SK-N-SH (cell line): ENCODE measurements at regions not wholly inside any gene's neighbourhood (a gene's known extent, or its start where the extent isn't known, plus 50 kb on each side); places are given as distances from the start of the nearest gene placed in this dataset.

Source experiments
- CTCF ChIA-PET: fragments of 300-600, 350-600 bp; formaldehyde crosslinking; extraction: SDS; loops from one replicate; lab custom pipeline; 2021; lab: Yijun Ruan, JAX
- POLR2A ChIA-PET: fragments of 350-600 bp; sonication (Branson Sonifier 250); formaldehyde crosslinking; extraction: SDS; loops from one replicate; lab custom pipeline; 2020; ENCODE audit warnings: antibody characterized with exemption, inconsistent platforms; lab: Yijun Ruan, JAX
- DNase-seq: peaks from one replicate; pipeline ENCODE4 v3.0.0; 2012
- H2AFZ ChIP-seq: fragments of 200-600 bp; sonication (generic); 2 replicates; pipeline ENCODE4 v1.8.1; 2016; ENCODE audit warnings: antibody characterized with exemption, mild to moderate bottlenecking, low read depth
- H3F3A ChIP-seq: fragments of 200-600 bp; sonication (generic); replicated peaks from 2 replicates; pipeline ENCODE3; 2016; ENCODE audit warnings: antibody characterized with exemption, mild to moderate bottlenecking; ENCODE audit not compliant: insufficient read depth
- H3K27ac ChIP-seq, 2 experiments: fragments of 200-500 bp in 1 of 2; fragments of 200-600 bp in 1 of 2; sonication (Bioruptor generic) in 1 of 2; sonication (generic), shearing (Covaris generic) in 1 of 2; 2 replicates each; pipeline versions ENCODE4 v1.5.1 to v1.6.1; 2014 to 2016; ENCODE audit warnings: low read depth in 2 of 2, inconsistent platforms in 1 of 2, low read length in 1 of 2, mild to moderate bottlenecking in 1 of 2, mixed read lengths in 1 of 2
- H3K27me3 ChIP-seq: fragments of 200-600 bp; sonication (generic), shearing (Covaris generic); 2 replicates; pipeline ENCODE4 v1.6.1; 2016; ENCODE audit warnings: mixed run types; ENCODE audit not compliant: insufficient read depth
- H3K36me3 ChIP-seq, 2 experiments: fragments of 200-500 bp in 1 of 2; fragments of 200-600 bp in 1 of 2; sonication (Bioruptor generic) in 1 of 2; sonication (generic) in 1 of 2; replicated peaks in 1 of 2; 2 replicates each; pipeline versions ENCODE3 to v1.5.1; 2014 to 2016; ENCODE audit warnings: low read length in 1 of 2, mild to moderate bottlenecking in 1 of 2; ENCODE audit not compliant: insufficient read depth in 2 of 2, control insufficient read depth in 1 of 2
- H3K4me1 ChIP-seq, 2 experiments: fragments of 200-500 bp in 1 of 2; fragments of 200-600 bp in 1 of 2; sonication (Bioruptor generic) in 1 of 2; sonication (generic), shearing (Covaris generic) in 1 of 2; 2 replicates each; pipeline versions ENCODE4 v1.5.1 to v1.6.1; 2014 to 2016; ENCODE audit warnings: low read depth in 1 of 2, low read length in 1 of 2, mixed run types in 1 of 2; ENCODE audit not compliant: insufficient read depth in 2 of 2, control insufficient read depth in 1 of 2
- H3K4me2 ChIP-seq: fragments of 200-600 bp; sonication (generic), shearing (Covaris generic); 2 replicates; pipeline ENCODE4 v1.6.1; 2017; ENCODE audit warnings: mixed run types
- H3K4me3 ChIP-seq, 2 experiments: fragments of 200-500 bp in 1 of 2; fragments of 200-600 bp in 1 of 2; sonication (Bioruptor generic) in 1 of 2; sonication (generic), shearing (Covaris generic) in 1 of 2; 2 replicates each; pipeline versions ENCODE4 v1.5.1 to v1.8.1; 2014 to 2016; ENCODE audit warnings: low read depth in 2 of 2, inconsistent platforms in 1 of 2, low read length in 1 of 2, mild to moderate bottlenecking in 1 of 2, mixed read lengths in 1 of 2, moderate library complexity in 1 of 2
- H3K79me2 ChIP-seq: fragments of 200-600 bp; sonication (generic); 2 replicates; pipeline ENCODE4 v1.8.1; 2017; ENCODE audit warnings: mild to moderate bottlenecking; ENCODE audit not compliant: insufficient read depth
- H3K9ac ChIP-seq: fragments of 200-600 bp; sonication (generic); 2 replicates; pipeline ENCODE4 v1.6.1; 2017; ENCODE audit warnings: mixed run types
- H3K9me2 ChIP-seq: fragments of 200-600 bp; sonication (generic); 2 replicates; pipeline ENCODE4 v1.6.1; 2017; ENCODE audit warnings: mixed run types
- H3K9me3 ChIP-seq: fragments of 200-600 bp; sonication (generic); 2 replicates; pipeline ENCODE4 v1.6.1; 2017; ENCODE audit warnings: mixed run types, mild to moderate bottlenecking, moderate library complexity
- H4K20me1 ChIP-seq: fragments of 200-600 bp; sonication (generic); 2 replicates; pipeline ENCODE4 v1.6.1; 2017; ENCODE audit warnings: mild to moderate bottlenecking, mixed run types; ENCODE audit not compliant: insufficient read depth
- ELF1 ChIP-seq: IDR thresholded peaks from 2 replicates; pipeline ENCODE4 v1.4.0; 2012
- JUND ChIP-seq: IDR thresholded peaks from 2 replicates; pipeline ENCODE4 v1.4.0; 2012
- POLR2AphosphoS5 ChIP-seq: IDR thresholded peaks from 2 replicates; pipeline ENCODE4 v1.6.1; 2012; ENCODE audit warnings: low read depth, low read length
- RAD21 ChIP-seq: IDR thresholded peaks from 2 replicates; pipeline ENCODE4 v1.6.1; 2012; ENCODE audit warnings: mild to moderate bottlenecking, low read length
- SIN3A ChIP-seq: IDR thresholded peaks from 2 replicates; pipeline ENCODE4 v1.6.1; 2012; ENCODE audit warnings: low read depth, mild to moderate bottlenecking, low read length, moderate library complexity, borderline replicate concordance
- SMC3 ChIP-seq: IDR thresholded peaks from 2 replicates; pipeline ENCODE4 v1.6.1; 2012; ENCODE audit warnings: low read depth, low read length, improper control_type of control experiment
- TCF12 ChIP-seq: IDR thresholded peaks from 2 replicates; pipeline ENCODE4 v1.4.0; 2012
- TEAD4 ChIP-seq: IDR thresholded peaks from 2 replicates; pipeline ENCODE4 v1.4.0; 2012; ENCODE audit warnings: mild to moderate bottlenecking, borderline replicate concordance; ENCODE audit not compliant: insufficient read depth
- YY1 ChIP-seq: IDR thresholded peaks from 2 replicates; pipeline ENCODE4 v1.4.0; 2012; ENCODE audit warnings: low read depth, mild to moderate bottlenecking
- WGBS: methylation state at CpG from one replicate; pipeline ENCODE4 v1.1.6; 2017; ENCODE audit warnings: low lambda C conversion rate; 5-methylcytosine and 5-hydroxymethylcytosine counted together
- TF ChIP-seq, protein P1 (sequence below): IDR thresholded peaks from 2 replicates; pipeline ENCODE4 v1.6.1; 2012; ENCODE audit warnings: mild to moderate bottlenecking, low read depth, low read length, moderate library complexity
- TF ChIP-seq, protein P2 (sequence below): fragments of 150-350 bp; IDR thresholded peaks from 2 replicates; pipeline ENCODE4 v1.6.1; 2016; ENCODE audit warnings: mild to moderate bottlenecking, low read depth, low read length
- TF ChIP-seq, protein P3 (sequence below): fragments of 150-350 bp; IDR thresholded peaks from 2 replicates; pipeline ENCODE4 v1.6.1; 2017; ENCODE audit warnings: antibody characterized with exemption, low read length, low read depth, borderline replicate concordance
- TF ChIP-seq, protein P4 (sequence below): IDR thresholded peaks from 2 replicates; pipeline ENCODE4 v1.4.0; 2012; ENCODE audit warnings: low read depth

DNA sequence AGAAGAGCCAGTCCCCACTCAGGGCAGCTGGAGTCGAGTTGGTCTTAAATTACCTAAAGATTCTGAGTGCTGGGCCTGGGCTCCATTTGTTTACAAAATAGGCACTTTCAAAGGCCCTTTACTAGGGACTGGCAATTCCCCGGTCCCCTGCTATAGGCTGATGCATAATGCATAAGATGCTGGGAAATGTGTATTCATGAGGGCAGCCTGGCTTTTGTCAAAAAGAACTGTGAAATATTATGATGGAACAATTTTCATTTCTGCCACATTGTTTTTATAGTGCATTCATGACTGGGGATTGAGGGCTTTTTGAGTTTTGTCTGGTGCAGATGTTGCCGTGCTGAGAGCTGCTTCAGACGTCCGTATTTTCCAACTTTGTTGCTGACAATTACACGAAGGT lies 617.0 kb upstream of the CDH5 start (continued):
- TF ChIP-seq, protein P1, sequence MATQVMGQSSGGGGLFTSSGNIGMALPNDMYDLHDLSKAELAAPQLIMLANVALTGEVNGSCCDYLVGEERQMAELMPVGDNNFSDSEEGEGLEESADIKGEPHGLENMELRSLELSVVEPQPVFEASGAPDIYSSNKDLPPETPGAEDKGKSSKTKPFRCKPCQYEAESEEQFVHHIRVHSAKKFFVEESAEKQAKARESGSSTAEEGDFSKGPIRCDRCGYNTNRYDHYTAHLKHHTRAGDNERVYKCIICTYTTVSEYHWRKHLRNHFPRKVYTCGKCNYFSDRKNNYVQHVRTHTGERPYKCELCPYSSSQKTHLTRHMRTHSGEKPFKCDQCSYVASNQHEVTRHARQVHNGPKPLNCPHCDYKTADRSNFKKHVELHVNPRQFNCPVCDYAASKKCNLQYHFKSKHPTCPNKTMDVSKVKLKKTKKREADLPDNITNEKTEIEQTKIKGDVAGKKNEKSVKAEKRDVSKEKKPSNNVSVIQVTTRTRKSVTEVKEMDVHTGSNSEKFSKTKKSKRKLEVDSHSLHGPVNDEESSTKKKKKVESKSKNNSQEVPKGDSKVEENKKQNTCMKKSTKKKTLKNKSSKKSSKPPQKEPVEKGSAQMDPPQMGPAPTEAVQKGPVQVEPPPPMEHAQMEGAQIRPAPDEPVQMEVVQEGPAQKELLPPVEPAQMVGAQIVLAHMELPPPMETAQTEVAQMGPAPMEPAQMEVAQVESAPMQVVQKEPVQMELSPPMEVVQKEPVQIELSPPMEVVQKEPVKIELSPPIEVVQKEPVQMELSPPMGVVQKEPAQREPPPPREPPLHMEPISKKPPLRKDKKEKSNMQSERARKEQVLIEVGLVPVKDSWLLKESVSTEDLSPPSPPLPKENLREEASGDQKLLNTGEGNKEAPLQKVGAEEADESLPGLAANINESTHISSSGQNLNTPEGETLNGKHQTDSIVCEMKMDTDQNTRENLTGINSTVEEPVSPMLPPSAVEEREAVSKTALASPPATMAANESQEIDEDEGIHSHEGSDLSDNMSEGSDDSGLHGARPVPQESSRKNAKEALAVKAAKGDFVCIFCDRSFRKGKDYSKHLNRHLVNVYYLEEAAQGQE, result no peak
- no peak for TF ChIP-seq RAD21
- TF ChIP-seq YY1, result no peak

DNA sequence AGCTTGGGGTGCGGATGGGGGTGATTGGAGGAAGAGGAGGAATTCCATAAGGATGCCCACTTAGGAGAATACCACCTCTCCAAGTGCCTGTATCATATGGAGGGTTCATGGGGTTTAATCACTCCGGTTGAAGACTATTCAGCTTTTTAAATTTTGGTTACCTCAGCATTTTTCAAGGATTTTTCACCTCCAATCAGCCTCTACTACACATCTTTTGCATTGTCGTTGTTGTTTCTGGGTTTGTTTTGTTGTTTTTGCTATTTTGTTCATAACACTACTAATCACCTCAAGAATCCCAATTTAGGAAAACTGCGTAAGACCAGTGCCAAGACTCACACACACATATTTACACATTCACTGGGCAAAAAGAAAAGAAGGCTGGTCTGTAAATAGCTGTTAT lies 619.5 kb upstream of the CDH5 start:
- no peak overlapping the region for H2AFZ ChIP-seq
- no peaks in the 10 kb centered on the region for H4K20me1 ChIP-seq
- DNase-seq, result no peak
- POLR2A ChIA-PET, result no interaction called here
- no peaks in the 10 kb centered on the region for H3K9me3 ChIP-seq
- peaks cover 0 to 18% of the 10 kb centered on the region in 2 experiments; a peak in 2 of 4 replicates for H3K4me1 ChIP-seq
- no peak overlapping the region for H3K4me2 ChIP-seq
- no peak overlapping the region for H3K27ac ChIP-seq
- H3K36me3 ChIP-seq, result no peaks in the 10 kb centered on the region
- no peak overlapping the region for H3K4me3 ChIP-seq
- CTCF ChIA-PET, result interaction anchor here (1.5 kb wide), 1 partner anchor 8 kb away, joined by 4 read pairs; no protein-coding TSS in a partner anchor
- H3F3A ChIP-seq, result no peaks in the 10 kb centered on the region
- 72% methylated on average over 4 of the region's 4 CpGs for WGBS
- H3K79me2 ChIP-seq, result no peaks in the 10 kb centered on the region
- no peak overlapping the region for H3K9ac ChIP-seq
- H3K9me2 ChIP-seq, result no peaks in the 10 kb centered on the region
- TF ChIP-seq, protein P2, sequence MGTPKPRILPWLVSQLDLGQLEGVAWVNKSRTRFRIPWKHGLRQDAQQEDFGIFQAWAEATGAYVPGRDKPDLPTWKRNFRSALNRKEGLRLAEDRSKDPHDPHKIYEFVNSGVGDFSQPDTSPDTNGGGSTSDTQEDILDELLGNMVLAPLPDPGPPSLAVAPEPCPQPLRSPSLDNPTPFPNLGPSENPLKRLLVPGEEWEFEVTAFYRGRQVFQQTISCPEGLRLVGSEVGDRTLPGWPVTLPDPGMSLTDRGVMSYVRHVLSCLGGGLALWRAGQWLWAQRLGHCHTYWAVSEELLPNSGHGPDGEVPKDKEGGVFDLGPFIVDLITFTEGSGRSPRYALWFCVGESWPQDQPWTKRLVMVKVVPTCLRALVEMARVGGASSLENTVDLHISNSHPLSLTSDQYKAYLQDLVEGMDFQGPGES, result no peak
- no peak for TF ChIP-seq ELF1
- TF ChIP-seq SMC3, result no peak
- TF ChIP-seq, protein P3, sequence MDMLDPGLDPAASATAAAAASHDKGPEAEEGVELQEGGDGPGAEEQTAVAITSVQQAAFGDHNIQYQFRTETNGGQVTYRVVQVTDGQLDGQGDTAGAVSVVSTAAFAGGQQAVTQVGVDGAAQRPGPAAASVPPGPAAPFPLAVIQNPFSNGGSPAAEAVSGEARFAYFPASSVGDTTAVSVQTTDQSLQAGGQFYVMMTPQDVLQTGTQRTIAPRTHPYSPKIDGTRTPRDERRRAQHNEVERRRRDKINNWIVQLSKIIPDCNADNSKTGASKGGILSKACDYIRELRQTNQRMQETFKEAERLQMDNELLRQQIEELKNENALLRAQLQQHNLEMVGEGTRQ, result no peak
- no peak for TF ChIP-seq SIN3A
- TF ChIP-seq, protein P4, sequence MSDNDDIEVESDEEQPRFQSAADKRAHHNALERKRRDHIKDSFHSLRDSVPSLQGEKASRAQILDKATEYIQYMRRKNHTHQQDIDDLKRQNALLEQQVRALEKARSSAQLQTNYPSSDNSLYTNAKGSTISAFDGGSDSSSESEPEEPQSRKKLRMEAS, result no peak
- TF ChIP-seq TCF12, result no peak
- no peak for TF ChIP-seq JUND
- TF ChIP-seq, protein P1, result no peak
- TF ChIP-seq TEAD4, result no peak
- no peak for TF ChIP-seq POLR2AphosphoS5
- no peaks in the 10 kb centered on the region; the same call in 1 of the 2 replicates for H3K27me3 ChIP-seq
